ENCODE measurements at regions not wholly inside any gene's neighbourhood (a gene's known extent, or its start where the extent isn't known, plus 50 kb on each side); places are given as distances from the start of the nearest gene placed in this dataset.

- no peak overlapping the region for H3K27ac ChIP-seq (ENCODE audit: low read length)
- H3K9me3 ChIP-seq (ENCODE audit: insufficient read depth, low read depth, low read length): no peaks in the 10 kb centered on the region; the same call in 1 of the 2 replicates
- H3K4me1 ChIP-seq (ENCODE audit: insufficient read depth, low read length): no peaks in the 10 kb centered on the region
- no peaks in the 10 kb centered on the region for H3K36me3 ChIP-seq (ENCODE audit: insufficient read depth, low read depth, low read length)
- H3K4me3 ChIP-seq (ENCODE audit: low read length): no peak overlapping the region
- H3K27me3 ChIP-seq (ENCODE audit: insufficient read depth, low read length): no peaks in the 10 kb centered on the region
- no peak overlapping the region for H3K9ac ChIP-seq (ENCODE audit: low read depth, low read length)
Measured at GRCh38 chr4:62301500-62301899, 1101.4 kb downstream of the ADGRL3 start.

GRCh38 chr4:62293551-62293950 lies 1093.4 kb downstream of the ADGRL3 start:
- no peaks in the 10 kb centered on the region for H3K27me3 ChIP-seq (ENCODE audit: insufficient read depth, low read length)
- H3K9me3 ChIP-seq (ENCODE audit: insufficient read depth, low read depth, low read length): no peaks in the 10 kb centered on the region
- no peaks in the 10 kb centered on the region for H3K4me1 ChIP-seq (ENCODE audit: insufficient read depth, low read length)
- H3K36me3 ChIP-seq (ENCODE audit: insufficient read depth, low read depth, low read length): no peaks in the 10 kb centered on the region
- H3K9ac ChIP-seq (ENCODE audit: low read depth, low read length): no peak overlapping the region
- no peak overlapping the region for H3K27ac ChIP-seq (ENCODE audit: low read length)
- no peak overlapping the region for H3K4me3 ChIP-seq (ENCODE audit: low read length)

GRCh38 chr4:62292911-62293310 lies 1092.8 kb downstream of the ADGRL3 start:
- no peaks in the 10 kb centered on the region for H3K27me3 ChIP-seq (ENCODE audit: insufficient read depth, low read length)
- no peaks in the 10 kb centered on the region for H3K4me1 ChIP-seq (ENCODE audit: insufficient read depth, low read length)
- no peak overlapping the region for H3K27ac ChIP-seq (ENCODE audit: low read length)
- H3K9ac ChIP-seq (ENCODE audit: low read depth, low read length): no peak overlapping the region
- H3K4me3 ChIP-seq (ENCODE audit: low read length): no peak overlapping the region
- no peaks in the 10 kb centered on the region for H3K9me3 ChIP-seq (ENCODE audit: insufficient read depth, low read depth, low read length)
- no peaks in the 10 kb centered on the region for H3K36me3 ChIP-seq (ENCODE audit: insufficient read depth, low read depth, low read length)

- Histone ChIP-seq H3K9me3 (ENCODE audit: insufficient read depth, low read depth, low read length) (no peaks in the 10 kb centered on the region), H3K36me3 (ENCODE audit: insufficient read depth, low read depth, low read length) (no peaks in the 10 kb centered on the region), H3K27ac (ENCODE audit: low read length) (no peak overlapping the region), H3K27me3 (ENCODE audit: insufficient read depth, low read length) (no peaks in the 10 kb centered on the region), H3K4me3 (ENCODE audit: low read length) (no peak overlapping the region), H3K4me1 (ENCODE audit: insufficient read depth, low read length) (no peaks in the 10 kb centered on the region), H3K9ac (ENCODE audit: low read depth, low read length) (no peak overlapping the region)
Measured at GRCh38 chr4:62288808-62289541, 1088.8 kb downstream of the ADGRL3 start.

DNA sequence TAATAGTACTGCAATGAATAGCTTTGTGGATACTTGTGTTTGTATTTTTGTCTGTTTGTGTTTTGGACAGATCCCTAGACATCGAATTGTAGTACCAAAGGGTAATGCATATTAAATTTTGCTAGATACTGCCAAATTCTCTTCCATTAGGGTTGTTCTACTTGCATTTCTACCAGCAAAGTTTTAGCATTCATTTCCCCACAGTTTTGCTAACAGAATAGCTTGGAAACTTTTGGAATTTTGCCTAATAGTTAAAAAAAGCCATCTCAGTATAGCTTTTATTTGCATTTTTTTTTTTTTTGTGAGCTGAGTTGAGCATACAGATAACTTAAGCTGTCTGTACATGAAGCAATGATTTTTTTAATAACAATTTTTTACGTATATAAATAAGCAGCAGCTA lies 1084.9 kb downstream of the ADGRL3 start:
- no peaks in the 10 kb centered on the region for H3K27me3 ChIP-seq (ENCODE audit: insufficient read depth, low read length)
- H3K4me1 ChIP-seq (ENCODE audit: insufficient read depth, low read length): no peaks in the 10 kb centered on the region
- H3K4me3 ChIP-seq (ENCODE audit: low read length): no peak overlapping the region
- no peak overlapping the region for H3K9ac ChIP-seq (ENCODE audit: low read depth, low read length)
- no peak overlapping the region for H3K27ac ChIP-seq (ENCODE audit: low read length)
- H3K36me3 ChIP-seq (ENCODE audit: insufficient read depth, low read depth, low read length): no peaks in the 10 kb centered on the region
- no peaks in the 10 kb centered on the region for H3K9me3 ChIP-seq (ENCODE audit: insufficient read depth, low read depth, low read length)

GRCh38 chr4:62279689-62280088 lies 1079.6 kb downstream of the ADGRL3 start:
- H3K4me3 ChIP-seq (ENCODE audit: low read length): no peak overlapping the region
- H3K9me3 ChIP-seq (ENCODE audit: insufficient read depth, low read depth, low read length): no peaks in the 10 kb centered on the region
- H3K36me3 ChIP-seq (ENCODE audit: insufficient read depth, low read depth, low read length): no peaks in the 10 kb centered on the region
- H3K27me3 ChIP-seq (ENCODE audit: insufficient read depth, low read length): no peaks in the 10 kb centered on the region
- H3K4me1 ChIP-seq (ENCODE audit: insufficient read depth, low read length): no peaks in the 10 kb centered on the region
- no peak overlapping the region for H3K27ac ChIP-seq (ENCODE audit: low read length)
- H3K9ac ChIP-seq (ENCODE audit: low read depth, low read length): no peak overlapping the region

DNA sequence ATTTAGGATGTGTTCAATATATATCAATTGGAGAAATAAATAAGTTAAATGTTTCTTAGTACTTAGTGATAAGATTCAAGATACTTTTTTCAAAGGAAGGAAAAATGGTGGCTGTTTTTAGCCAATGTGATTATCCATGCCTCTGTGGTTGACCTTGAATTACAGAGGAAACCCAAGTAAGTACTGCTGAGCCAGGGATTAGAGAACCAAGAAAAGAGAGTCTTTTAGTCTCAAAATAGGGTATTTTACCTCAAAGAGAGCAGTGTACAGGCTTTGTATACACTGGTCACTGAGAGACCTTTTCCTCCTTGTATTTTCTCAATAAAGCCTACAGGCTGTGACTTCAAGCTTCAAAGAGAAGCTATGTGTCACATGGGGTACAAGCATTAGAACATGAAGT lies 1075.3 kb downstream of the ADGRL3 start:
- no peaks in the 10 kb centered on the region for H3K27me3 ChIP-seq (ENCODE audit: insufficient read depth, low read length)
- no peak overlapping the region for H3K27ac ChIP-seq (ENCODE audit: low read length)
- no peaks in the 10 kb centered on the region for H3K36me3 ChIP-seq (ENCODE audit: insufficient read depth, low read depth, low read length)
- H3K4me3 ChIP-seq (ENCODE audit: low read length): no peak overlapping the region
- H3K4me1 ChIP-seq (ENCODE audit: insufficient read depth, low read length): no peaks in the 10 kb centered on the region
- no peaks in the 10 kb centered on the region for H3K9me3 ChIP-seq (ENCODE audit: insufficient read depth, low read depth, low read length)
- no peak overlapping the region for H3K9ac ChIP-seq (ENCODE audit: low read depth, low read length)

DNA sequence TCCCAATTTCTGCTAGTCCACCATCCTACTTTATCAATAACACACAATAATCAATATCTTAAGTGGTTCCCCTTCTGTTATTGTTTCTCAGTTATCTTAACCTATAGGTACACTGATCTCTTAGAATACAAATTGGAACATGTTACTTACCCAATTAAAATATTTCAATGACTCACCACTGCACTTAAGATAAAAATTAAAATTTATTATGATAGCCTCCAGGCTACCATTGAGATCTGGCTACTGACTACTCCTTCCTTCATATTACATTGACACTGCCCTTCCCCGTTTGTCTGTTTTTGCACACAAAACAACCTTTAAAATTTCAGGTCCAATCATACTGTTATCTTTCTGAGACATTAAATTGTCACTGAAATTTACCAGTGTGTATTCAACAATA lies 1074.7 kb downstream of the ADGRL3 start:
- H3K4me1 ChIP-seq (ENCODE audit: insufficient read depth, low read length): no peaks in the 10 kb centered on the region

DNA sequence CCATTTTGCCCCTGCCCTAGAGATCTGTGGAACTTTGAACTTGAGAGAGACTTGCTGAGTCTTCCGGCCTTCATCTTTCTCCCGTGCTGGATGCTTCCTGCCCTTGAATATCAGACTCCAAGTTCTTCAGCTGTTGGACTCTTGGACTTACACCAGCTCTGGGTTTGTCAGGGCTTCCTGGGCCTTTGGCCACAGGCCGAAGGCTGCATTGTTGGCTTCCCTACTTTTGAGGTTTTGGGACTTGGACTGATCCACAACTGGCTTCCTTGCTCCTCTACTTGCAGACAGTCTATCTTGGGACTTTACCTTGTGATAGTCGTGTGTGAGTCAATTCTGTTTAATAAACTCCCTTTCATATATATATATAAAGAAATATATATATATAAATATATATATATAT lies 1071.0 kb downstream of the ADGRL3 start:
- Histone ChIP-seq H3K9me3 (ENCODE audit: insufficient read depth, low read depth, low read length) (no peaks in the 10 kb centered on the region), H3K4me1 (ENCODE audit: insufficient read depth, low read length) (no peaks in the 10 kb centered on the region), H3K9ac (ENCODE audit: low read depth, low read length) (no peak overlapping the region)

More for the DNA sequence above, 1074.7 kb downstream of the ADGRL3 start:
- H3K27me3 ChIP-seq (ENCODE audit: insufficient read depth, low read length): no peaks in the 10 kb centered on the region
- no peak overlapping the region for H3K4me3 ChIP-seq (ENCODE audit: low read length)
- H3K36me3 ChIP-seq (ENCODE audit: insufficient read depth, low read depth, low read length): no peaks in the 10 kb centered on the region
- H3K27ac ChIP-seq (ENCODE audit: low read length): no peak overlapping the region
- no peak overlapping the region for H3K9ac ChIP-seq (ENCODE audit: low read depth, low read length)
- H3K9me3 ChIP-seq (ENCODE audit: insufficient read depth, low read depth, low read length): no peaks in the 10 kb centered on the region

DNA sequence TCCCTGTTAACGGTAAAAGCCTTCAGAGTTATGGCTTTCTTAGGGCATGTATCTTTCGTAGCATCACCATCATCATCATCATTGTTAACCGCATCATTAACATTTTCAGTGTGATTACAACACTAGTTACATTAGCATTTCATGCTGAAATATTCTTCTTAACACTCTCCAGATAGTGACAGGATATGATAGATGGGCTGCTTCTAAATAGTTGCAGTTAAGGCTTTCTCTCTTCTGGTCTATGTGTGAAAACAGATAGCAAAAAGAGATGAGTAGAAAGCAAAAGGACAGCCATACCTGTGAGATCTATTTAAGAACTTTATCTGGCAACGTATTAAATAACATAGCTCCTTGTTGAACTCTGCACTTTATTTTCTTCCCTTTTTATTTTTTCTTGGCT lies 1069.8 kb downstream of the ADGRL3 start:
- H3K9me3 ChIP-seq (ENCODE audit: insufficient read depth, low read depth, low read length): no peaks in the 10 kb centered on the region
- no peak overlapping the region for H3K27ac ChIP-seq (ENCODE audit: low read length)
- no peak overlapping the region for H3K9ac ChIP-seq (ENCODE audit: low read depth, low read length)
- H3K4me1 ChIP-seq (ENCODE audit: insufficient read depth, low read length): no peaks in the 10 kb centered on the region
- no peaks in the 10 kb centered on the region for H3K27me3 ChIP-seq (ENCODE audit: insufficient read depth, low read length)
- H3K4me3 ChIP-seq (ENCODE audit: low read length): no peak overlapping the region
- no peaks in the 10 kb centered on the region for H3K36me3 ChIP-seq (ENCODE audit: insufficient read depth, low read depth, low read length)

More for the DNA sequence above, 1071.0 kb downstream of the ADGRL3 start:
- H3K27ac ChIP-seq (ENCODE audit: low read length): no peak overlapping the region
- no peak overlapping the region for H3K4me3 ChIP-seq (ENCODE audit: low read length)
- H3K27me3 ChIP-seq (ENCODE audit: insufficient read depth, low read length): no peaks in the 10 kb centered on the region
- H3K36me3 ChIP-seq (ENCODE audit: insufficient read depth, low read depth, low read length): no peaks in the 10 kb centered on the region

DNA sequence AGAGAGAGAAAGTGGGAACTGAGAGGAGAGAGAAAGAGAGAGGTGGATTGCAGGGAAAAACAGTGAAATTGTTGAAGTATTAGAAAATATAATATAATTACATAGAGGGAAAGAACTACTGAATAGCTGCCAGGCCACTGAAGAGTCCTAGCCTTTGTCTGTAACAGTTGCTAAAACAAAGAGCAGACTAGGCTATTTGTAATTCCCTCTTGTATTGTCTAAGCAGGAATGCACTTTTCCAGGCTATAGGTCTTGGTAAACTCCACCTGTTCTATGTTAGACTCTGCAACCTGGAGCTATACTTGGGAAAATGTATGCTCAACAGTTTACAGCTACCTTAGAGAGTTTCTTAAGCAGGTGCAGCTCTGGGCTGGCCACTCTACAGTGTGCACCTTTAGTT lies 1063.3 kb downstream of the ADGRL3 start:
- H3K4me1 ChIP-seq (ENCODE audit: insufficient read depth, low read length): no peaks in the 10 kb centered on the region
- no peak overlapping the region for H3K9ac ChIP-seq (ENCODE audit: low read depth, low read length)

GRCh38 chr4:62262676-62263075 lies 1062.5 kb downstream of the ADGRL3 start:
- Histone ChIP-seq H3K9ac (ENCODE audit: low read depth, low read length) (no peak overlapping the region), H3K27me3 (ENCODE audit: insufficient read depth, low read length) (no peaks in the 10 kb centered on the region)

More for the DNA sequence above, 1063.3 kb downstream of the ADGRL3 start:
- no peaks in the 10 kb centered on the region for H3K36me3 ChIP-seq (ENCODE audit: insufficient read depth, low read depth, low read length)
- no peaks in the 10 kb centered on the region for H3K27me3 ChIP-seq (ENCODE audit: insufficient read depth, low read length)
- no peak overlapping the region for H3K4me3 ChIP-seq (ENCODE audit: low read length)
- H3K9me3 ChIP-seq (ENCODE audit: insufficient read depth, low read depth, low read length): no peaks in the 10 kb centered on the region
- H3K27ac ChIP-seq (ENCODE audit: low read length): no peak overlapping the region

More at GRCh38 chr4:62262676-62263075, 1062.5 kb downstream of the ADGRL3 start:
- Histone ChIP-seq H3K9me3 (ENCODE audit: insufficient read depth, low read depth, low read length) (no peaks in the 10 kb centered on the region), H3K27ac (ENCODE audit: low read length) (no peak overlapping the region), H3K4me1 (ENCODE audit: insufficient read depth, low read length) (no peaks in the 10 kb centered on the region), H3K36me3 (ENCODE audit: insufficient read depth, low read depth, low read length) (no peaks in the 10 kb centered on the region), H3K4me3 (ENCODE audit: low read length) (no peak overlapping the region)

Measured in iPS-20b (cell line).